ENCODE measurements at regions not wholly inside any gene's neighbourhood (a gene's known extent, or its start where the extent isn't known, plus 50 kb on each side); places are given as distances from the start of the nearest gene placed in this dataset.
A peak's percentile ranks its signal among the peaks of the same experiment; 100 is the strongest.

DNA sequence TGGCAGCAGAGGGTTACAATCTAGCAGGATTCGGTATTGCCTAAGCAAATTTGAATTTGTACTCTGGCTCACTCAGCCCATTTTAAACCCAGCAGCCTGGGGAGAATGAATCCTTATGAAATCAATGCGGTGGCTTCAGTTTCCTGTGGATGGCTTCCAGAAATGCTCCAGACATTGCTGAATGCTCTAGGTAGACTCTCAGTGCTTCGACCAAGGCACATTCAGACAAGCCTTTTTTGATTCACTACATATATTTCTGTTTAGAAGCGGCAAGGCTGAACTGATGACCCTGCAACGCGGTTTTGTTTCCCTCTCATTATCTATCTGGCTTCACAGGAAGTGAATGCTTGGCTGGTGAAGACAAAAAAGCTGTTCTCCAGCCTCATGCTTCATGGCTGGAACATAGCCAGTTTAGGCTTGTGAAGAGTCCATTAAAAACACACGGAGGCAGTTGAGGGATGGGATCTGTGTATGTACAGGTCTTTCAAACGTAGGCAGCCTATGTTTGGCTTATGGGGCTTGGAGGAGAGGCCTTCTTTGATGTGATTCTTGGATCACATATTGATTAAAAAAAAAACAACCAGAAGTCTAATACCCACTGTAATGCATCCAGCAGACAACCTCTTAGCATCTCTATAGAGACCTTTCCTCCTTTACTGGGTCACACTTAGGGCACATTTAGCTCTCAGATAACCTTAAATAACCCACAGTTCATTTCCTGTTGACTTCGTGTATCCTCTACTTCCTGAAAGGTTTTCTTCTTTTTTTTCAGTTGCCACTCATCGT, 400.2 kb upstream of the TBL1XR1 start:
- peak in 3 of 6 donors; percentile 44 to 91 (median 87) for DNase-seq (ENCODE audit: low read depth in 4 of 6, low spot score in 6 of 6)
- WGBS (ENCODE audit: insufficient coverage) = 15% methylated on average over 4 of the region's 10 CpGs
- Histone ChIP-seq H3K4me3 (ENCODE audit: low read depth, low read length) (no peak overlapping the region), H3K27ac (ENCODE audit: low read depth, low read length) (peak overlapping the region; percentile 67), H3K4me1 (ENCODE audit: control insufficient read depth, insufficient read depth, low read length) (no peaks in the 10 kb centered on the region), H3K27me3 (ENCODE audit: control insufficient read depth, insufficient read depth, low read length) (no peaks in the 10 kb centered on the region), H3K36me3 (ENCODE audit: control insufficient read depth, insufficient read depth, low read length) (no peaks in the 10 kb centered on the region), H3K9me3 (ENCODE audit: control insufficient read depth, insufficient read depth, low read length) (no peaks in the 10 kb centered on the region)

DNA sequence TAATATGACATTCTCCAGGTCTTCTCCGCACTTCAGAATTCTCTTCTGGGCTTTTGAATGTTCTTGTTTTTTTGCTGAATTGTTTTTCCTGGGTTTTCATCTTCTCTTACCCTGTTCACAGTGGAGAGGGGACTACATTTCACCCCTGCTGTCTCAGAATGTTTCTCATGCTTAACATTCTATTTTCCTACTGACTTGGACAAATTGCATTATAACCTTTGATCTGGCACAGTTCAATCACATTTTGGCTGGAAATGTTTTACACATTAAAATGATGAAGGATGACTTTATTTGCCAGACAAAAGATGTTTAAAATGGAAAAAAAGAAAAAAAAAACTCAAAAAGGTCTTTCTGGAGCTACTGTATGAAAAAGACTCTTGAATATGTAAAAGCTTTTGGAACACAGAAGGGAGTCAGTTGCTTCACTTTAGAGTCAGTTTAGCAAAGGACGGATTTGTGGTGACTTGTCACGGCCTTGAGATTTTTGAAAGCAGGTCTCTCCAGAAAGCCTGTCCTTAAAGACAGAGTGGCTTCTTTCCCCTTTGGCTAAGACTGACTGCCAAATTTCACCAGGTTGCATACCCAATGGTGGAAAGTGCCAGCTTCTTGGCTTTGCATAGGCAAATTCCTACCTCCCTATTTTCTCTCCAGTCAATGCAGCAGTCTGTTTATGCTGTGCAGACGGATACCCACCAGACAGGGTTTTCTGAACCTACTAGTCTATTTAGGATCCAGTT, 401.0 kb upstream of the TBL1XR1 start:
- 58% methylated on average over 2 of the region's 4 CpGs for WGBS (ENCODE audit: insufficient coverage)
- DNase-seq (ENCODE audit: low read depth in 4 of 6, low spot score in 6 of 6) = peak in 1 of 6 donors; percentile 79
- no peaks in the 10 kb centered on the region for H3K27me3 ChIP-seq (ENCODE audit: control insufficient read depth, insufficient read depth, low read length)

DNA sequence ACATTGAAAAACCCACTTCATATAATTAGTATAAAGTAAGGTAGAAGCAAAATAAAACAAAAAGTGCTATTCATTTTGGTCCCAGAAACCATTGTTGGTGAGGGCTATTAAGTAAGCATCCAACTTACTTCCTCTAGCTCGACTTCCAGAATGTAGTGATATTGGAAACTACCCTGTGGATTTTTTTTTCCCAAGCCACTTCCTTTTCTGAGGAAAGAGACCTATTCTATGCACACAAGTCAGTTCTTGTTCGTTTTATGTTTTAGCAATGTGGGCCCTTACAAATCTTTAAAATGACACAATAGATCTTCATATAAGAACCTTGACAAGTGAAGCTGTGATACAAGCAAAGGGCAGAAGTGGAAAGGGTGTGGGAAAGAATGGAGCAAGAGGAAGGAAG, 402.0 kb upstream of the TBL1XR1 start:
- no peaks in the 10 kb centered on the region for H3K4me1 ChIP-seq (ENCODE audit: control insufficient read depth, insufficient read depth, low read length)
- WGBS (ENCODE audit: insufficient coverage) = no CpG with 5 or more reads among the region's 2 CpGs

More for the DNA sequence above, 401.0 kb upstream of the TBL1XR1 start:
- Histone ChIP-seq H3K4me1 (ENCODE audit: control insufficient read depth, insufficient read depth, low read length) (no peaks in the 10 kb centered on the region), H3K9me3 (ENCODE audit: control insufficient read depth, insufficient read depth, low read length) (no peaks in the 10 kb centered on the region), H3K4me3 (ENCODE audit: low read depth, low read length) (no peak overlapping the region), H3K36me3 (ENCODE audit: control insufficient read depth, insufficient read depth, low read length) (no peaks in the 10 kb centered on the region), H3K27ac (ENCODE audit: low read depth, low read length) (peak overlapping the region; percentile 67)

DNA sequence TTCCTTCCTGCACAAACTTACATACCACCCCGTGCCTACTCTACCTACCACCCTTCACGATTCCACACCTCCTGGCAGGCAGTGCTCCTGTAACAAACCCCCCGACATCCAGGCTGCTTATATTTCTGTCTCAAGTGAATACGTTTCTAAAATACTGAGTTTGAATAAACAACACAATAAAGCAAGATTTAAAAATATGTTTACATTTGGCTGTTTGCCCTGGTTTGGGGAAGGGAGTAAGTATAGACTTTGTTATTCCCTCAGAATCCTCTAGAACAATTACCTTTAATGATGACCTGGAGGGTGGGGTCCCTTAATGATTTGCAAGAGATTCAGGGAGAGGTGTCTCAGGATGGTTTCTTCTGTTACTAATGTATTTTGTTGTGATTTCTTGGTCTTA, 402.6 kb upstream of the TBL1XR1 start:
- H3K9me3 ChIP-seq (ENCODE audit: control insufficient read depth, insufficient read depth, low read length) = no peaks in the 10 kb centered on the region
- H3K27me3 ChIP-seq (ENCODE audit: control insufficient read depth, insufficient read depth, low read length) = no peaks in the 10 kb centered on the region
- no peaks in the 10 kb centered on the region for H3K36me3 ChIP-seq (ENCODE audit: control insufficient read depth, insufficient read depth, low read length)
- no peak for DNase-seq (ENCODE audit: low read depth in 4 of 6, low spot score in 6 of 6)
- no peak overlapping the region for H3K4me3 ChIP-seq (ENCODE audit: low read depth, low read length)
- 100% methylated on average over 1 of the region's 4 CpGs for WGBS (ENCODE audit: insufficient coverage)
- no peak overlapping the region for H3K27ac ChIP-seq (ENCODE audit: low read depth, low read length)
- H3K4me1 ChIP-seq (ENCODE audit: control insufficient read depth, insufficient read depth, low read length) = no peaks in the 10 kb centered on the region

More for the DNA sequence above, 402.0 kb upstream of the TBL1XR1 start:
- no peaks in the 10 kb centered on the region for H3K9me3 ChIP-seq (ENCODE audit: control insufficient read depth, insufficient read depth, low read length)
- no peak overlapping the region for H3K27ac ChIP-seq (ENCODE audit: low read depth, low read length)
- H3K4me3 ChIP-seq (ENCODE audit: low read depth, low read length) = no peak overlapping the region
- DNase-seq (ENCODE audit: low read depth in 4 of 6, low spot score in 6 of 6) = no peak
- H3K36me3 ChIP-seq (ENCODE audit: control insufficient read depth, insufficient read depth, low read length) = no peaks in the 10 kb centered on the region
- no peaks in the 10 kb centered on the region for H3K27me3 ChIP-seq (ENCODE audit: control insufficient read depth, insufficient read depth, low read length)

DNA sequence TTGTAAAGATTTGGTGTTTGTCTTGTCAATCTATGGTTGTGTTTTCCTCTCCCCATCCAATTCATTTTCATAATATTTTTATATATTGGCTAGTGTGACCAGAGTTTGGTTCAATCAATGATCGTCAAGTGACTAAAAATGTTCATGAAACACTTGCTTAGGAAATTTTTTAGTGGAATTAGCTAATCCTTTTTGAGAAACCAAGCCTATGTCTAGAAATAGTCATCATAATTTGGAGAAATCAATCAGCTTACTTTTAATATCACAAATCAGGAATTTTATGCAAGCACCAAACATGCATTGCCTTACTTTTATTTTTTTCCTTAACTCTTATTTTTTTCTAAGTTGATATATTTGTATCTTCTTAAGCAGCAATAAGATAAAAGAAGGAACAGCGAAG, 403.1 kb upstream of the TBL1XR1 start:
- H3K27me3 ChIP-seq (ENCODE audit: control insufficient read depth, insufficient read depth, low read length) = no peaks in the 10 kb centered on the region
- no peaks in the 10 kb centered on the region for H3K9me3 ChIP-seq (ENCODE audit: control insufficient read depth, insufficient read depth, low read length)
- H3K4me3 ChIP-seq (ENCODE audit: low read depth, low read length) = no peak overlapping the region
- no peaks in the 10 kb centered on the region for H3K36me3 ChIP-seq (ENCODE audit: control insufficient read depth, insufficient read depth, low read length)
- no peak for DNase-seq (ENCODE audit: low read depth in 4 of 6, low spot score in 6 of 6)
- no peak overlapping the region for H3K27ac ChIP-seq (ENCODE audit: low read depth, low read length)
- no CpG with 5 or more reads among the region's 2 CpGs for WGBS (ENCODE audit: insufficient coverage)
- no peaks in the 10 kb centered on the region for H3K4me1 ChIP-seq (ENCODE audit: control insufficient read depth, insufficient read depth, low read length)

DNA sequence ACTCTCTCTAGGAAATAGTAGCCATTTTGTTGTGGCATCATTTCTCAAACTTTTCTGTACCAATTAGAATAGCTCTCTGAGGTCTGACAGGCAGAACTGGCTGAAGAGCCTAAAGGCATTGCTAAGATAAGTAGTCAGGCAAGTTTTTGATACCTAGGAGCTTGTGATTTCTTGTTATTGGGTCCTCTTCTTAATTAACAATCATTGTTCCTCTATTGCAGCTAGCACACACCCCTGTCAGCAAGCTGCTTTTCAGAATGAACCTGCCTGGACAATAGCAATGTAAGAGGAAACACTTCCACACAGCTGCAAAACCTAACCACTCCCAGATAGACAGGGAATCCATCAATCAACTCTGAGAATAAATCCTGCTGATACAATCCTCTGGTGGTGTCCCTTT, 403.9 kb upstream of the TBL1XR1 start:
- H3K27me3 ChIP-seq (ENCODE audit: control insufficient read depth, insufficient read depth, low read length) = no peaks in the 10 kb centered on the region
- no peaks in the 10 kb centered on the region for H3K9me3 ChIP-seq (ENCODE audit: control insufficient read depth, insufficient read depth, low read length)
- no peak overlapping the region for H3K4me3 ChIP-seq (ENCODE audit: low read depth, low read length)
- no peak for DNase-seq (ENCODE audit: low read depth in 4 of 6, low spot score in 6 of 6)
- H3K36me3 ChIP-seq (ENCODE audit: control insufficient read depth, insufficient read depth, low read length) = no peaks in the 10 kb centered on the region
- H3K4me1 ChIP-seq (ENCODE audit: control insufficient read depth, insufficient read depth, low read length) = no peaks in the 10 kb centered on the region
- H3K27ac ChIP-seq (ENCODE audit: low read depth, low read length) = no peak overlapping the region

- no peaks in the 10 kb centered on the region for H3K27me3 ChIP-seq (ENCODE audit: control insufficient read depth, insufficient read depth, low read length)
- no peaks in the 10 kb centered on the region for H3K36me3 ChIP-seq (ENCODE audit: control insufficient read depth, insufficient read depth, low read length)
- no peak overlapping the region for H3K27ac ChIP-seq (ENCODE audit: low read depth, low read length)
- no peak overlapping the region for H3K4me3 ChIP-seq (ENCODE audit: low read depth, low read length)
- no CpG with 5 or more reads among the region's 2 CpGs for WGBS (ENCODE audit: insufficient coverage)
- DNase-seq (ENCODE audit: low read depth in 4 of 6, low spot score in 6 of 6) = peak in 1 of 6 donors; percentile 75
- no peaks in the 10 kb centered on the region for H3K9me3 ChIP-seq (ENCODE audit: control insufficient read depth, insufficient read depth, low read length)
- no peaks in the 10 kb centered on the region for H3K4me1 ChIP-seq (ENCODE audit: control insufficient read depth, insufficient read depth, low read length)
Measured at GRCh38 chr3:177602601-177603147, 405.4 kb upstream of the TBL1XR1 start.

GRCh38 chr3:177603148-177603603, 405.9 kb upstream of the TBL1XR1 start:
- no peaks in the 10 kb centered on the region for H3K27me3 ChIP-seq (ENCODE audit: control insufficient read depth, insufficient read depth, low read length)
- no peak for DNase-seq (ENCODE audit: low read depth in 4 of 6, low spot score in 6 of 6)
- H3K27ac ChIP-seq (ENCODE audit: low read depth, low read length) = no peak overlapping the region
- WGBS (ENCODE audit: insufficient coverage) = no CpG with 5 or more reads among the region's 2 CpGs
- no peaks in the 10 kb centered on the region for H3K4me1 ChIP-seq (ENCODE audit: control insufficient read depth, insufficient read depth, low read length)
- no peaks in the 10 kb centered on the region for H3K9me3 ChIP-seq (ENCODE audit: control insufficient read depth, insufficient read depth, low read length)
- no peak overlapping the region for H3K4me3 ChIP-seq (ENCODE audit: low read depth, low read length)
- H3K36me3 ChIP-seq (ENCODE audit: control insufficient read depth, insufficient read depth, low read length) = no peaks in the 10 kb centered on the region

DNA sequence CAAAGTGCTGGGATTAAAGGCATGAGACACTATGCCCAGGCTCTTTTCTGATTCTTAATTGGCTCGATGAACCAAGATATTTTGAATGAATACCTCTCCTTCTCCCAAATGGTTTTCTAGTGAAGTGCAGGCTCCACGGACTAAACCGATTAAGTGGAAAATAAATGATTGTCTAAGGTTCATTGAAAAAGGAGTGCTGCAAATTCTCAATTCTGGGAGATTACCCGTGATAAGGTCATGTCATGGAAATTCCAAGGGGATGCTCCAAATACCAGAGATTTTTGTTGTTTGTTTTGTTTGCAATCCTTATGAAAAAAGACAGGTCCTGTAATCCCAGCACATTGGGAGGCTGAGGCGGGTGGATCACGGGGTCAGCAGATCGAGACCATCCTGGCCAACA, 406.9 kb upstream of the TBL1XR1 start:
- H3K36me3 ChIP-seq (ENCODE audit: control insufficient read depth, insufficient read depth, low read length) = no peaks in the 10 kb centered on the region
- H3K4me3 ChIP-seq (ENCODE audit: low read depth, low read length) = no peak overlapping the region
- H3K27me3 ChIP-seq (ENCODE audit: control insufficient read depth, insufficient read depth, low read length) = no peaks in the 10 kb centered on the region
- 83% methylated on average over 4 of the region's 7 CpGs for WGBS (ENCODE audit: insufficient coverage)
- no peaks in the 10 kb centered on the region for H3K4me1 ChIP-seq (ENCODE audit: control insufficient read depth, insufficient read depth, low read length)
- no peak overlapping the region for H3K27ac ChIP-seq (ENCODE audit: low read depth, low read length)
- no peaks in the 10 kb centered on the region for H3K9me3 ChIP-seq (ENCODE audit: control insufficient read depth, insufficient read depth, low read length)
- no peak for DNase-seq (ENCODE audit: low read depth in 4 of 6, low spot score in 6 of 6)
